Pulmonary artery endothelial cell (primary cell): ENCODE measurements at regions not wholly inside any gene's neighbourhood (a gene's known extent, or its start where the extent isn't known, plus 50 kb on each side); places are given as distances from the start of the nearest gene placed in this dataset.
"Not testable (repeated sequence)": the region's sequence is repeated elsewhere in the genome, so short reads cannot be mapped to it uniquely, and the experiment has no call there.

Source experiments
- DNase-seq: peaks from one replicate; pipeline ENCODE4 v3.0.0-alpha.2; 2011; ENCODE audit warnings: low read depth, low spot score

DNA sequence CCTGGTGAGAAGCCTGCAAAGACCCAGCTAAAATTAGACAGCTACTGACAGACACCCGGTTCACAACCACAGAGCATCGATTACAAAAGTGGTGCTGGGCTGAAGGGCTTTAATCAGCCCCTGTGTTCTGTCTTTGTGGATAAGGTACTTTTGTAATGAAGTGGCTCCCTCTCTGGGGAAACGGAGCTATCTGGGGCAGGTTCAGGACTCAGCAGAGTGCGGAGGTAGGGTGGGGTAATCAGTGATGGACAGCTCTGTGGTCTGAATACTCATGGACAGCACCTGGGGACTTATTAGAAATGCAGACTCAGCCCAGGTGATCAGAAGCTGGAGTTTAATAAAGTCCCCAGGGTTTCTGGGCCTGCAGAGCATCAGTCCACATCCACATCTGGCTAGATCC lies 152.0 kb downstream of the MATN1 start:
- DNase-seq: no peak

DNA sequence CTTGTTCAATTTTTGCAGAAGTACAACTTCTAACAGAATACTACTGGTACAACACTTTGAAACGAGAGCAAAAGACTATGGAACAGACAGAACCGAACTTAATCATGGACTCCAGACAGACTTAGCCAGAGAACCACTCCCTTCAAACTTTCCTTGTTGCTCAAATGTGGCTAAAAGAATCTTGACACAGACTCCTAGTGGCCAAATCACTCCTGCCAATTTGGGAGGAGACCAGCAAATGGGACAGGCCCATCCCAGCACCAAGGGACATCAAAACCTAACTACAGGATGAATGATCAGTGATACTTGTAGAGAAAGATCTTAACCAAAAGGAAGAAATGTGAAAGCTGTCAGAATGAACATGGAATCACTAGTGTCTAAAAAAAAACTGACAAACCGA lies 154.0 kb downstream of the MATN1 start:
- no peak for DNase-seq

DNA sequence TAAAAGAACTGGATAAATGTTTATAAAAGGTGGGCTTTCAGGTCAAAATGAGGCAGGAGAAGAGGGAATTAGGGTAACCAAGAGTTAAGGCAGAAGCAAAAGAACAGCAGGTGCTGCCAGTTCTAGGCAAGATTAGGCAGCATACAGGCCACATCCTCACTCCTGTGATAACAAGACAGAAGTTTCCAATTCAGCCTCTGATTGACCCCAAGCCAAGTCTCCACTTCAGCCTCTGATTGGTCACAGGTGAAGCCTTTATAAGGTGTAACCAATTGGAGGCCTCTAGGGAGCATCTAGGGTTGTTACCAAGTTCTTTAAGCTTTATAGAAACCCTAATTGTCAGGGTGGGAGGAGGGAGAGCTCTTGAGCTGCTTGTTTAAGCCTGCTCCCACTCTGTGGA lies 160.8 kb downstream of the MATN1 start:
- DNase-seq: no peak

DNA sequence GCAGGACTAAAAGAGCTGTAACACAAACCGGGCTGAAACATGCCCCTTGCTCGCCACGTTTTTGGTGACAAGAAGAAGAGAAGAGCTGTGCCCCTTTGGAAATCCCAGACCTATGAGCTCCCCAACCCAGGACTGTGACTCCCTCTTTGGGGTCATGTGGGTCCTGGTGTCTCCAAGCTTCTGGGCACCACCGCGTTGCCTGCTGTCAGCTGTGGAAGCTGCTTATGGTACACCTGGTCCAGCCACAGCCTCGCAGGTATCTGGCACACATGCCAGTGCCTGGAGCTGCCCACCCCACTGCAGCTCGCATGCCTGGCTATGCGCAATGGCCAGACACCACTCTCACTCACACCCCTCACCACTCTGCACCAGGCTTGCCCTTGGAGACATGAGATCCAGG lies 171.8 kb downstream of the MATN1 start:
- DNase-seq: no peak

DNA sequence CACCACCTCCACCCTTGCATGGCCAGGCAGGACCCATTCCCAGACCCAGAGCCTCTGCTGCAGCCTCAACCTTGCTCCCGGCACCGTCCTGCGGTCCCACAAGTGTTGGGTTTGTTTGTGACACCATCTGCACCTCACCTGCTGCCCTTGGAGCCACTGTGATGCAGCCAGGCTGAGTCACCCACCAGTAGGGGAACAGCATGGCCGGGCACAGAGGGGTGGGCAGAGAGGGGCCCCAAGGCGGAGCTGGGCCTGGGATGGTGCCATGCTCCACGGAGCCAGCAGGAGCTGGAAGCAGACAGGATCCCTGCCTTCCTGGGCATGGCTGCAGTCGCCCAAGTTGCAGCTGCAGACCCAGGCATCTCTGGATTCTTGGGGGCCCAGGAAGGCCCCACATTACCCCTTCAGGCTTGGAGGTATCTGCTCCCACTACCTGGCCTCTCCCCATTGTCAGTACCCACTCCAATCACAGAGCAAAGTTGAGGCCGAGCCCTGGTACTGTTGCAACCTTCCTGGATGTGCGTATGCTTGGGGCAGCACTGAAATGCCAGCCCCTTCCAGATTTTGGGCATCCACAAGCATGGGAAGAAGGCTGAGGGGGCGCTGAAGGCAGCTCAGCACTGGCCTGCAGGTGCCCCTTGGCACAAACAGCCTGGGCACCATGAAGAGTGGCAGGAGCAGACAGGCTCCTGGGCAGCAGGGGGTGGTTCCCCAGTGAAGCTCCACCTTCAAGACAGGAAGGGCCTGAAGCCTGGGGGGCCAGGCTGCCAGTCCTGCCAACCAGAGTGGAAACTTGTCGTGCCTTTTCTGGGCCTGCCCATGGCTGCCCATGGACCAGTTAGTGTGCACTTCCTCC lies 172.8 kb downstream of the MATN1 start:
- no peak for DNase-seq

DNA sequence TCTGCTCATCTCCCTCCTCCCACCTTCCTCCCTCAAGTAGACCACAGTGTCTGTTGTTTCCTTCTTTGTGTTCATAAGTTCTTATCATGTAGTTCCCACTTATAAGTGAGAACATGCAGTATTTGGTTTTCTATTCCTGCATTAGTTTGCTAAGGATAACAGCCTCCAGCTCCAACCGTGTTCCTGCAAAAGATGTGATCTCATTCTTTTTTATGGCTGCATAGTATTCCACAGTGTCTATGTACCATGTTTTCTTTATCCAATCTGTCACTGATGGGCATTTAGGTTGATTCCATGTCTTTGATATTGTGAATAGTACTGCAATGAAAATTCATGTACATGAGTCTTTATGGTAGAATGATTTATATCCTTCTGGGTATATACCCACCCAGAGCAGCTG lies 173.5 kb downstream of the MATN1 start:
- DNase-seq: not testable (repeated sequence)

DNA sequence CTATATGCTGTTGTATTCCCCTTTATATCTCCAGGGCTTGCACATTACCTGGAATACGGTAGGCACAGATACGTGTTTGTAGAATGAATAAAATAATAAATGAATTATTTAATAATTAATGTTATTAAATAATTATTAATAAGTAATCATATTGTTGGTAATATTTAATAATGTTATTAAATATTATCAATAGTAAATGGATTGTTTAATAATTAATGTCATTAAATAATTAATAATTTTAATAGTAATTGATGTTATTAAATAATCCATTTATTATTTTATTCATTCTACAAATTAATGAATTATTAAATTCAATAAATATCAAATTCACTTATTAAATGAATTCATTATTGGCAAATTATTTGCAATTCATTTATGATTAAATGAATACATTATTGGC lies 175.1 kb downstream of the MATN1 start:
- no peak for DNase-seq

DNA sequence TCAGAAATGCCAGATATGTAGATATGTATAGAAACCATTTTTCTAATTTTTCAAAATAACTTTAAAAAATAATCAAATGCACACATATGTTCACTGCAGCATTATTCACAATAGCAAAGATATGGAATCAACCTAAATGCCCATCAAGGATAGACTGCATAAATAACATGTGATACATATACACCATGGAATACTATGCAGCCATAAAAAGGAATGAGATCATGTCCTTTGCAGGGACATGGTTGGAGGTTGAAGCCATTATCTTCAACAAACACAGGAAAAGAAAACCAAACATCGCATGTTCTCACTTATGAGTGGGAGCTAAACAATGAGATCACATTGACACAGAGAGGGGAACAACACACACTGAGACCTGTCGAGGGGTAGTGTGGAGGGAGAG lies 176.1 kb downstream of the MATN1 start:
- DNase-seq: not testable (repeated sequence)

DNA sequence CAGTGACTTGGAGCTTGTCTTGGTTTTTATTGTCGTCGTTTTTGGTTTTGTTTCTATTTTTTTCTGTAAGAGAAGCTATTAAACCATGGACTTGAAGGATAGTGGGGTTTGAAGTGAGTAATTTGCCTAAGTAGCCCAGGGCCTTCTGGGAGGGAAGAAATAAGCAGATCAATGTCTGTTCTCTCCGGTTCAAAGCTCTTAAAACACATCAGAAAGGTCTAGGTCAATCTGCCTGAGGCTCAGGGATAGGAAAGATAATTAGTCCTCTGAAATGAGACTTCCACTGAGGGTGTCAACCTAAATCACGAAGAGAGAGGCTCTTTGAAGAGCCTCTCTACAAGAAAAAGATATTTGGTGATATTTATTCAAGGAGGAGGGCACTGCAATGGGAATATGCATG lies 178.0 kb downstream of the MATN1 start:
- no peak for DNase-seq

DNA sequence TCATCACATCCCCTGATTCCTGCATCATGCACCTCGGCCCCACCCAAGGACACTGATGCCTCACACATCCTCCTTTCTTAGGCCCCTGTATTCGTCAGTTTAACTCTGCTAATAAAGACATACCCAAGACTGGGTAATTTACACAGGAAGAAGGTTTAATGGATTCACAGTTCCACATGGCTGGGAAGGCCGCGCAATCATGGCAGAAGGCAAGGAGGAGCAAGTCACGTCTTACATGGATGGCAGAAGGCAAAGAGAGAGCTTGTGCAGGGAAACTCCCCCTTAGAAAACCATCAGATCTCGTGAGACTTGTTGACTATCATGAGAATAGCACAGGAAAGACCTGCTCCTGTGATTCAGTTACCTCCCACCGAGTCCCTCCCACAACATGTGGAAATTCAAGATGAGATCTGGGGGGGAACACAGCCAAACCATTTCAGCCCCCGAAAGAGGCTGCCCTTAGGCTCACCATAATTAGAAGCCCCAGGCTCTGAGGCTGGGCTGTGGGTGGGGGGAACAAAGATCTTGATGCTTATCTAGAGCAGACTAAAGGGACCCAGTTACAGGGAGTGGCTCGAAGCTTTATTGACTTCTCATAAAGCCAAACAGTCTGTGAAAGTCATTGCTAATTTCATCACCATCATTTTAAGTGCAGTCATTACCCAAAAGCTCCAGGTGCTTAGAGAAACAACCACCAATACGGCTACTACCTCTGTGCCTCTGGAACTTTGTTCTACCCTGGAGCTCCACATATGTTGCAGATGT lies 181.5 kb downstream of the MATN1 start:
- no peak for DNase-seq

DNA sequence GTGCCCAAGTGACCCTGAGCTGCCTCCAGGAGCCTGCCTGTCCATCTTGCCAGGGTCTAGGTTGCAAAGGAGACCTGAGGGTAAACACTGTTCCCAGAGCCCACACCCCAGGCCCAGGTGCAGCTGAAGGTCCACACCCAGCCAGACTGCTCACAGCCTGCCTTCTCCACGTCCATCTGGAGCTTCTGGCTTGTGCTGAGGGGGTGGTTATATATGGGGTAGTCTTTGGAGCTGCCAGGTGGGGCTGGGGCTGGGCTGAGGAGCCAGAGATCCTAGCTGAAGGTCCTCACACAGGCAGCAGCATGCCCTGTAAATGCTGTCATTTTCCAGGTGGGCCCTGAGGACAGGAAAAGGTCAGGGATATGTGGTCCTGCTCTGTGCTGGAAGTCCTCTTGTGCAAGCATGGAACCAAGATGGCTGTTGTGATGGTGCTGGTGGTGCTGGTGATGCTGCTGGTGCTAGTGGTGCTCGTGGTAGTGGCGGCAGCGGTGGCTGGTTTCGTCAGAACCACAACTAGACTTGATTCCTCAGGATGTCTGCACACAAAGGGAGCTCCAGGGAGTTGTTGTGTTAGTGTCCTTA lies 182.7 kb downstream of the MATN1 start:
- DNase-seq: no peak

DNA sequence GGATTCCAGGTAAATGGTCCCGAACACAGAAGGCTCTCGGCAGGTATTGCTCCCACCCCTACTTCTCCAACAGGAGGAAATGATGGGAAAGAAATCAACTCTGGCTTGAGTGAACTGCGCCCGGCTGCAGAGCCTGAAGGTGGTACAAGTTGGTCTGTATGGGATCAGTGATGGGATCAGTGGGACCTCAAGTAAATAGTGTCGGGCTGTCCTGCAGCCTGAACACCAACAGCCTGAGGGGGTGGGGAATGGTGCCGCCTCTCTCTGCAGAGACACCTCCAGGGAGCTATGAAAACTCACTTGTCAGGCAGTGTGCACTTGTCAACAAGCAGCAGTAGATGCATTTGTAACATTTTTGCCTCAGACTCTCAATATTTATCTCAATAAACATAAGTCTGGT lies 183.5 kb downstream of the MATN1 start:
- DNase-seq: no peak

DNA sequence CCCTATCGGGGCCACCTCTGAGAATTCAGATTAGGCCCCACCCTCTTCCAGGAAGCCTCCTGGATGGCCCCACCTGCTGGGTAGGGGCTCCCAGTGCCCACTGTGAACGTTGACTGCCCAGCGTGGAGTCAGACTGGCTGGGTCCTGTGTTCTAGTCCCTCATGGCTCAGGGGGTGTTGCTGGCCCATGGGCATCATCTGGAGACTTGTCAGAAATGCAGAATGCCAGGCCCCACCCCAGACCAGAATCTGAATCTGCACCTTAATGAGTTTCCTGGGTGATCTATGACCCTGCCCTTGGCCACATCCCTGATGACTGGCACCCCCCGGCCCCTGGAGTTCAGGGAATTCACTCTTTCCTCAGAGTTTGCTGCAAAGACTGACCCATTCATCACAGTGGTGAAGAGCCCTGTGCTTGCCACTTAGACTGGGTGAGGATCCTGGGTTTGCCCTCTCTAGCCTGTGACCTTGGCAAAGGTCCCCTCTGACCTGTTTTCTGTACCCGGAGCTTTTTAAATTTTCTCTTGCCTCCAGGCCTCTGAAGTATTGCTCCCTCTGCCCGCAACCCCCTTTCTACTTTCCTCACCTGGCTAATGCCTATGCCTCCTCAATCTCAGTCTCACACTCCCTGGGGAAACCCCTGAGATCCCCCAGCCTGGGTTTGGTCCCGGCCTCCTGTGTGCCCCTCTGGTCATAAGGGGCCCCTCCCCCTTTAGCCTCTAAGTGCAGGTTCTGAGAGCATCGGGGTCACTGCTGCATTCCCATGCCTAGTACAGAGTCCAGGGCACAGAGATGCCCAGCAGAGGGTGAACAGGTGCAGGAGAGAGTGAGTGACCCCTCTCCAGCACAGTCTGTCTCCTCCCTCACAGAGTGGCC lies 184.2 kb downstream of the MATN1 start:
- no peak for DNase-seq

DNA sequence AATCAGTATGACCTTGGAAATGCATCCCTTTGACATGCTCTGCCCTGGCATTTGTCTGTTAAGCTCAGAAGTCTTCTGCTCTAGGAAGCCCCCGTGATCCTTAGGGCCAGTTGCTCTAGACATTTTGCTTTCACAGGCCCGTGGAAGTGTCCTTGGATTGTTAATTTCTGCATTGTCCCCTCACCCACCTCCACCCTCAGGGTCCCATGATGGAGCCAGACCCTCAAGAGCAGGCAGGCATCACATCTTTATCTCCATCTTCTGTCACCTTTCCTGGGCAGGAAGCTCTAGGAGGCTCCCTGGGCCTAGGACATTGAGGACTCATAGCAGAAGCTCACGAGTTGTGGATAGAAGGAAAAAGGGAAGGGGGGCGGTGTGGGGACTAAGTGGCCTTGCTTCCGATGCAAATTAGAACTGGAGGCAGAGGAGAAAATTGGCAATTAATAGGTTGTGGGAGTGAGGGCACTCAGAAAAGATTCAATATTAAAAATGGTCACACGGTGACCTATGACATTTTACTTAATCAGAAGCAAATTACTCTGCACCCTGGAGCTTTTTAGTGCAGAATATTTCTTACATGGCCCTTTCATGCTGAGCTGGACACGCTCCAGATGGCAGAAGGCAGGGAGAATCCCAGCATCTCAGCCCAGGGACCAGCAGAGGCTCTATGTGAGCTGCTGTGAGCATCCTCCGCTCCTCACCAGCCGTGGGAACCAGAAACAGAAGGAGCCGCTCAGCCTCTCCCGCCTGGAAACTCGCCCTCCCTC lies 185.0 kb downstream of the MATN1 start:
- DNase-seq: no peak

DNA sequence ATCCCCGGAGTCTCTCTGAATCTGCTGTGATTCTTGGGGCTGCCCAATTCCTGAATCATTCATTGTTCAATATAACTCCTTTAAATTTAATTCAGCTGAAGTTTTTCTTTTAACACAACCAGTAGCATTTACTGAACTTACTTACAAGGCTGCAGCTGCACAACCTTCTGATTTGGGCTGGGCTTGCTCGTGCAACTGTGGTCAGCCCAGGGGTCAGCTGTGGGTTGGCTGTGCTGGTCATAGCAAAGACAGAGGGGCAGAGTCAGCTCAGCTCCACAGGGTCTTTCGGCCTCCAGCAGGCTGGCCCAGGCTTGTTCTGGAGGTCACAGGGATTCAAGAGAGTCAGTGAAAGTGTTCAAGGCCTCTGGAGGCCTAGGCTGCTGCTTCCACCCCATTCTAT lies 186.1 kb downstream of the MATN1 start:
- no peak for DNase-seq

DNA sequence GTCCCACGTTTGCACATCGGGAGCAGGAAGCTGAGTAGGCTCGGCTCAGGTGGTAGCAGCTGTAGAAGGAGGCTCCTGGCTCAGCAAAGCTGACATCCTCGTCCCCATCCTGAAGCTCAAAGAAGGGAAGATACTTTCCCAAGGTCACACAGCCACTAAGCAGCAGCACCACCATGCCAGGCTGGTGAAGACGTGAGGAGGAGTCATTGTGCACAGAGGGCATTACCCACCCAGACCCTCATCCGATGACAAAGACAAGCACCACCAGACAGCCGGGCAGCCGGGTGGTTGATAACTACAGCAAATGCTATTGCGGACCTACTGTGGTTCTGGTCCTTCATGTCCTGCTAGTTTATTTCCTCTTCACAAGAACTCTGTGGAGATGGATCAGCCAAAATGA lies 186.9 kb downstream of the MATN1 start:
- DNase-seq: no peak

DNA sequence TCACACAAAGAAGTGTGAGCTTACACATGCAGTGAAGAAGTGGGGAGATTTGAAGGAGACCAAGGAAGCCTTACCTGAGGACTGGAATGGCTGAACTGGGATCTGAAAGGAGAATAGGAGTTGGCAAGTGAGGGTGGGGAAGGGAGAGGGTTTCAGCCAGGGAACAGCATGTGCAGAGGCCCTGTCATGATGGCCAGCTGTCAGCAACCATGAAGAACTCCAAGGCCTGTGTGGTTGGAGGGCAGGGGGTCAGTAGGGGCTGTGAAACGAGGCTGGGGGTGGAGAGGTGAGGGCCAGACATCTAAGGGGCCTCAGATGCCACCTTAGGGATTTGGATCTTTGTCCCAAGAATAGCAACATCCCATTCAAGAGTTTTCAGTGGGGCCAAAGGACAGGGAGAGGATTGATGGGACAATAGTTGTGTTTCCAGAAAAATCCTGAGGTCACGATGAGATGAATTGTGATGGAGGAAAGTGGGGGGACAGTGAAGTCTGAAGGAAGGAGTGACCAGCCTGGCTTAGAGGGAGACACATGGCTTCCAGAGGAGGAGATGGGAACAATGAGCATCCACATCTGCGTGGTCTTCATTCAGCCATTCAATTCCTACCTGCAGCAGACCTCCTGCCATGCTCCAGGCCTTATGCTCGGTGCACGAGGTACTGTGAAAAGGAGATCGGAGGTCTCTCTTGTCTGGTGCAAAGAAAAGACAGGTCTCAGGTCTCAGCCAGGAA lies 187.6 kb downstream of the MATN1 start:
- no peak for DNase-seq

DNA sequence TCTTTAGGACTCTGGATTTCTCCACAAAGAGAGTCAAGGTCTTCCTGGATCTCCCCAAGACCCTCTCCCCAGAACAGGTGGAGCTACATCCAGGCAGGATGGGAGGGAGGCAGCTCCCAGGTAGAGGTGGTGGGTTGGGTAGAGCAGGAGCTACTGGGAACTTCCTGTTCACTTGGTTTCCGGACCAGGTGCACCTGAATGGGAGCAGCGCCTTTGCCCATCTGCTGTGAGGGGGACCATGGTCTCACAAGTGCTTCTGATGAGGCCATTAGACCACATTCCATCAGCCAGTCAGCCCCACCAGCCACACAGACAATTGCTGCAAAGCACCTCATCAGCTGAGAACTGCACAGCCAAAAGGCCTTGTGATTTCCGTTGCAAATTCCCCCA lies 188.8 kb downstream of the MATN1 start:
- no peak for DNase-seq

DNA sequence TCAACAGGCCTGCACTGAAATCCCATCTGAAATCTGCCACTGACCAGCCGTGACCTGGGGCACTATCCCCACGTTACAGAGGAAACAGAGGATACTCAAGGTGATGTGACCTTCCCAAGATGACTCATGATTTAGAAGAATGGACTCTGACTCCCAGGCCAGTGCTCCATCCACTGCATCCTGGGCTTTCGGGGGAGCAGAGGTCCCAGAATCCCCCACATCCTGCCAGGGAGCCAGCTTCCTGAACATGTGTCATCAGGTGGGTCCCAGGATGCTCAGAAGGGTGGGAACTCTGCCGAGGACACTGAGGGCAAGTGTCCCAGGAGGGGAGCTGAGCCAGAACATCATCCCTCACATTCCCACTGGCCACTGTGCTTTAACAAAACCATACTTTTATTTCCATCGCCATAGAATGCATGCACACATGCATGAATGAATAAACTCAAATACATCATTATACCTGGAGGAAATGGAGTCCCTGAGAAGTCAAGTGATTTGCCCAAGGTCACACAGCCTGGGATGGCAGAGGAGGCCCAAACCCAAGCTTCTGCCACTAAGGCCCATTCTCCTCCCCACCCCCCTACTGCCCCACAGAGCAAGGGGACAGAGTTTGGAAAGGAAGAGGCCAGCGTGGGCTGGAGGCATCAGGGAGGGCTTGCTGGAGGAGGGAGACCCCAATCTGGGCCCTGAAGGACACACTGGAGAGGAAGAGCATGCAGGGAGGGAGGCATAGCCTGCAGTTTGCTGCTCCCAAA lies 189.4 kb downstream of the MATN1 start:
- no peak for DNase-seq
